RWPE1 (cell line): ENCODE measurements at regions not wholly inside any gene's neighbourhood (a gene's known extent, or its start where the extent isn't known, plus 50 kb on each side); places are given as distances from the start of the nearest gene placed in this dataset.

Experiments
- CTCF ChIA-PET: fragments of 350-600 bp; sonication (Branson Sonifier 250); formaldehyde crosslinking; extraction: SDS; loops from one replicate; lab custom pipeline; 2021; lab: Yijun Ruan, JAX
- POLR2A ChIA-PET: fragments of 400-600 bp; formaldehyde crosslinking; extraction: SDS; loops from one replicate; lab custom pipeline; 2020; ENCODE audit warnings: antibody characterized with exemption; ENCODE audit not compliant: low non-redundant PET; lab: Yijun Ruan, JAX
- DNase-seq: peaks from one replicate; pipeline ENCODE4 v3.0.0; 2012; ENCODE audit warnings: low spot score
- H3K27ac ChIP-seq: fragments of 450-650 bp; 2 replicates; pipeline ENCODE4 v1.5.1; 2017
- CTCF ChIP-seq: fragments of 450-650 bp; conservative IDR thresholded peaks from 2 replicates; pipeline ENCODE4 v1.5.1; 2017; ENCODE audit warnings: low read depth, mild to moderate bottlenecking

DNA sequence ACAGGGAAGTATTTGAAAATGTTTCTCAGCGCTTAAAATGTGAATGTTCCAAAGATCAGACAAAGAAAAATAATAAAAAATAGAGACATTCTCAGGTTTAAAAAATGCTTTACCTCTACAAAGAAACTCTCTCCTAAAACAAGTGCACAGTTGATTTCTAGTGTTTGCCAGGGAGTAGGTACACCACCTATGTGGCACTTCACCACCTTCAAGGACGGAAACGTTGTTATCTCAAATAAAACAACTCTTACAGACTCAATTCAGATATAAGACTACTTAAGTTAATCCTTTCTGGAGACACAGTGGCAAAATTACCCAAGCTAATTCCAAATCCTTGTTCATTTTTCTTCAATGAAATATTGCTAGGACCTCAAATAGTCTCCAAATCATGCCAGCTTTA is 286.4 kb upstream of the ISL1 start:
- H3K27ac ChIP-seq: no peak overlapping the region
- ChIA-PET CTCF (no interaction called here), POLR2A (no interaction called here)
- TF ChIP-seq CTCF: no peak
- no peak for DNase-seq

GRCh38 chr5:51099173-51099853 is 283.9 kb upstream of the ISL1 start:
- TF ChIP-seq CTCF: no peak
- ChIA-PET CTCF (interaction anchor here (0.6 kb wide), 1 partner anchor 1348 kb away, joined by 4 read pairs; no protein-coding TSS in a partner anchor), POLR2A (no interaction called here)
- no peak for DNase-seq
- H3K27ac ChIP-seq: no peak overlapping the region

DNA sequence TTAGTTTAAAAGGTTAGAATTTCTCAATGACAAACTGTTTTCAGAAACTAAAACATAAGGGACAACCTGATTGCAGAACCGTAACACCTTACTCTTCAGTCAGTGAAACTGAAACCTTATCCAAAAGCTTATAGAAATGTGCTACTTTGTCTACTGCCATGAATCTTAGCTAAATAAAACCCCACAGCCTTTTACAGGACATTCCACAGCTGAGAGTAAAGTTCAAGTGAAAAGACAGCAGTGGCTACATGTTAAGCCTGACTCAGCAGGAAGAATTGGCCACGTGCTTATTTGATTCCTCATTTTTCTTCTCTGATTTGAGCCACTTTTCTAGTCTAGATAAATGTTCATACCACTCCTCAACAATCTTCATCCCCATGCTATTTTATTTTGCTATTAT is 278.7 kb upstream of the ISL1 start:
- TF ChIP-seq CTCF: no peak
- POLR2A ChIA-PET: no interaction called here
- no peak for DNase-seq
- CTCF ChIA-PET: no interaction called here
- H3K27ac ChIP-seq: no peak overlapping the region

GRCh38 chr5:51109786-51110410 is 273.4 kb upstream of the ISL1 start:
- TF ChIP-seq CTCF: no peak
- ChIA-PET POLR2A (no interaction called here), CTCF (no interaction called here)
- no peak for DNase-seq
- H3K27ac ChIP-seq: no peak overlapping the region

- CTCF ChIA-PET: no interaction called here
- DNase-seq: peak; percentile 8
- H3K27ac ChIP-seq: no peak overlapping the region
- TF ChIP-seq CTCF: no peak
- POLR2A ChIA-PET: no interaction called here
These were observed 252.0 kb upstream of the ISL1 start for GRCh38 chr5:51131266-51131665.

DNA sequence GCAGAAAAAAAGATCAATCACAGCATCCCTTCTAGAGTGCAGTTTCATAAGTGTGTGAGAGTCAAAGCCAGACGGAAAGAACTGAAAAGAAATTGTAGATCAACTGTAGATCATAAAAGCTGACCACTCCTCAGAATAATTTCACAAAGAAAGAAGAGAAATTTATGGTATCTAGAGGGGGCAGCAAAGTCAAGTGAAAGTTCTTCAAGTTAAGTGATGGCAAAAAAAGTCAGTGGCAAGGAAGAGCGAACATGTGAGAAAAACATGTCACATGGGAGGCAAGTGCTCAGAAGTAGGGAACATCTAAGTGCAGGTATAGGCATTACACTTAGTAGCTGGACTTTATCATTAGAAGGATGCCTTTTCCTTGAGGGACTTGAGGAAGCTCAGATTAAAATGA is 245.1 kb upstream of the ISL1 start:
- no peak for TF ChIP-seq CTCF
- DNase-seq: no peak
- no peak overlapping the region for H3K27ac ChIP-seq
- ChIA-PET CTCF (no interaction called here), POLR2A (no interaction called here)
